CMK (cell line): ENCODE measurements at regions not wholly inside any gene's neighbourhood (a gene's known extent, or its start where the extent isn't known, plus 50 kb on each side); places are given as distances from the start of the nearest gene placed in this dataset.

Source experiments
- DNase-seq: peaks from one replicate; pipeline ENCODE4 v3.0.0-alpha.2; 2010; ENCODE audit warnings: low read depth

GRCh38 chr3:148083526-148084182 is 614.0 kb upstream of the AGTR1 start:
- DNase-seq = no peak

- DNase-seq = no peak
These were observed 612.8 kb upstream of the AGTR1 start for GRCh38 chr3:148084931-148085330.

GRCh38 chr3:148087601-148088371 is 609.9 kb upstream of the AGTR1 start:
- DNase-seq = no peak

GRCh38 chr3:148089171-148089570 is 608.5 kb upstream of the AGTR1 start:
- no peak for DNase-seq

DNA sequence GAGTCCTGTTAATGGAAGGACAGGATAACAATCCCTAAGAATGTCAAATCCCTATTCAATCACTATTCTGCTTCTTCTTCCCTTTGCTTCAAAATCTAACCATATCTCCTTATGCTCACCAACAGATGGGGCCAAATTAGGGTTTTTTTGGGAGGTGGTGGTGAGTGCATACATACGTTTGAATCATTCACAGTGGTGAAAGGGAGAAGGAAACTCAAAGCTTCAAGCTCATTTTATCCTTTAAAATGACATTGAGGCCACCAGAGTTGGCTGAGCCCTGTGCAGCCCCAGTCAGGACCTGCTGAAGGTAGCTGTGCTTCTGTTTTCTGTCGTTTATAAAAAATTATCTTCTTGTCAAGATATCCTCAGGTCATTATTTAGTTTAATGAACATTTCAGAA is 607.5 kb upstream of the AGTR1 start:
- no peak for DNase-seq

GRCh38 chr3:148092624-148093347 is 604.9 kb upstream of the AGTR1 start:
- no peak for DNase-seq

DNA sequence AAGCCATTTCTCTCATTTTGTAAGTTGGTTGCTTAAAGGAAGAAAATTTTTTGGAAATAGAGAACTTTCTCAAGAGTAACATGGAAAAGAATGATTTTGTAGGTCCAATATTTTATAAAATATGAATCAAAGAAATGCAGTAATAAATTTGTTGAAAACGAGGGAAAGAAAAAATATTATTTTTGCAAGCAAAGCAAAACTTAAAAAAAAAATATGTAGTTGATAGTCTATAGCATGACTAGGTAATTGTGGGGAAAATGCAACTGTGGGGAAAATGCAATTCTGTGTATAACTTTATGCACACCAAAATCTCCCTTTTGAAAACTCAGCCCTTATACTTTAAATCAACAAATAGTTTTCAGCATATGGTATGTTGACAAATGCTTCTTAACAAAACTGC is 604.0 kb upstream of the AGTR1 start:
- DNase-seq = no peak

DNA sequence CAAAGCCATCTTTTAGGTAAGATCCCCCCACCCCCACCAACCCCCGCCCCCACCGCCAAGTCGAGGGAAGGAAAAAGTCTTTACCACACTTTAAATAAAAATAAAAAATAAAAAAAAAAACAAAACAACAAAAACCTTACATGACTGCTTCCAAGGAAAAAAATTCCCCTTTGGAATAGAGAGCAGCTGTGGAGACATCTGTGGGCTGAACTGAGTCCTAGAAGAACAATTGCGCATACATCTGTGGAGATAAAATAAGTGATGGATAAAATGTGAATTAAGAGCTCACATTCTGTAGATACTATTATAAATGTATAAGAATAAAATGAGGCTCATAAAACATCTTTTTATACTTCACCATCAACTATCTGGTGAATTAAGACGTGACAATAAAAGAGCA is 601.7 kb upstream of the AGTR1 start:
- no peak for DNase-seq

- no peak for DNase-seq
These were observed 597.2 kb upstream of the AGTR1 start for GRCh38 chr3:148100476-148100875.

DNA sequence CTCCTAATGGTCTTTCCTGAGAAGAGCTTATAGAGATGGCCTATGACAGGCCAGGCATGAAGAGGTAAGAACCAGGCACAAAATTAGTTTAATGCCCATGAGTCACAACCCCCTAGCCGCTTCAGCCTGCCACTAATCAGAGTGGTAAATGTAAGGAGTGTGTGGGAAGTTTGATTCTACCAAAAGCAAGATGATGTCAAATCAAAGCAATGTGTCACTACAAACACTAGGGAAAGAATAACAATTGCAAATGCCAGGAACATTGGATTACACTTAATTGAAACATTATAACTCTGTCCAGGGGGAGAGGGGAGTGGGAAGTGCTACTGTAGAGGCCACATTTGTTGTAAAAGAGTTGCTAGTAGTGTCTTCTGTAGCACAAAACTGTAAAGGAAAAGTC is 596.6 kb upstream of the AGTR1 start:
- DNase-seq = no peak

- DNase-seq = no peak
These were observed 595.5 kb upstream of the AGTR1 start for GRCh38 chr3:148102156-148102555.

- DNase-seq = no peak
These were observed 591.6 kb upstream of the AGTR1 start for GRCh38 chr3:148106062-148106461.

DNA sequence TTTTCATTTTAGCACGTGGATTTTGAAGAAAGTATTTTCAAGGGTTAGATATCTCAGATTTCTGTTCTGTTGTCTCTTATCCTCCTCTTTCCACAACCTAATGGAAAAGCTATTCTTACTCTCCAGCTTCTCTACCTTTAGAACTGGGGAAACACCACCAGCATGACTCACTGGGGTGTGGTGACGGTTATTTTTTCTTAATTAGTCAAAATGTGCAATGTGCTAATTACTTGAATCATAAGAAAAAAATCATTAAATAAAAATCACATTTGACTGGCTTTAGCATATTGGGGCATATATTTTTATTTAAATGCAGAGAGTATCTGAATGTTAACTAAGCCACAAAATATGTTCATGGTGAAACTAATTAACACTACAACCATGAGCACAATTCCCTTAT is 570.7 kb upstream of the AGTR1 start:
- no peak for DNase-seq

GRCh38 chr3:148128136-148128535 is 569.6 kb upstream of the AGTR1 start:
- DNase-seq = no peak

DNA sequence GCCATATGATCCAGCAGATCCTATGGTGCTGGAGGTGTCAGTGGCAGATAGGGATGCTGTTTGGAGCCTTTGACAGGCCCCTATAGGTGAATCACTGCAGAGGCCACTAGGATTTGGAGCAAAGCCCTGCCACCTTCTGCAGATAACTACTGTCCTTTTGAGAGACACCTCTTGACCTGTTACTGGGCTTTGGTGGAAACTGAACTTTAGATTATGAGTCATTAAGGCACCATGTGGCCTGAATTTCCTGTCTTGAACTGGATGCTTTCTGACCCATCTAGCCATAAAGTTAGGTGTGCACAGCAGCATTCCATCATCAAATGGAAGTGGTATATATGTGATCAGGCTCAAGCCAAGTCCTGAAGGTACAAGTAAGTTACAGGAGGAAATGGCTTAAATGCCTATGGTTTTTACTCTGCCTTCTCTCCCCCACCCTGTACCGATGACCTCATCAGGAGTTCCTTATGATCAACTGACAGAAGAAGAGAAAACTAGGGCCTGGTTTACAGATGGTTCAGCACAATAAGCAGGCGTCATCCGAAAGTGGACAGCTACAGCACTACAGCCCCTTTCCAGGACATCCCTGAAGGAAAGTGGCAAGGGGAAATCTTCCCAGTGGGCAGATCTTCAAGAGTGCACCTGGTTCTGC is 565.6 kb upstream of the AGTR1 start:
- DNase-seq = no peak

- DNase-seq = no peak
These were observed 560.9 kb upstream of the AGTR1 start for GRCh38 chr3:148136816-148137215.

DNA sequence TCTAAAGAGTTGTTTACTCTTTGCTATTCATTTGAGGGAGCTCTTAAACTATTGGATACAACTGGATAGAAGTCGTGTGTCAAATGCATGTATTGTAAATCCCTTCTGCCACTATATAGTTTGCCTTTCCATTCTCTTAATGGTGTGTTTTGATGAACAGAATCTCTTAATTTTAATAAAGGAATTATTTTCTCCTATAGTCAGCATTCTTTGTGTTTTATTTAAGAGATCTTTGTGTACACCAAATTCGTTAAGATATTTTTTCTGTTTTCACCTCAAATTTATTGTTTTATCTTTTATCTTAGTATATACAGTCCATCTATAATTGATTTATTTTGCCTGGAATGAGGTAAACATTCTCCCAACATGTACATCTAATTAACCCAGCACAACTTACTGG is 551.5 kb upstream of the AGTR1 start:
- DNase-seq = no peak

- DNase-seq = no peak
These were observed 550.5 kb upstream of the AGTR1 start for GRCh38 chr3:148146947-148147826.

- DNase-seq = no peak
These were observed 549.8 kb upstream of the AGTR1 start for GRCh38 chr3:148147903-148148302.

- DNase-seq = no peak
These were observed 548.1 kb upstream of the AGTR1 start for GRCh38 chr3:148149556-148149955.

- no peak for DNase-seq
These were observed 547.6 kb upstream of the AGTR1 start for GRCh38 chr3:148150141-148150540.

- no peak for DNase-seq
These were observed 539.5 kb upstream of the AGTR1 start for GRCh38 chr3:148158210-148158609.
